Endothelial cell of umbilical vein (primary cell): ENCODE measurements at regions not wholly inside any gene's neighbourhood (a gene's known extent, or its start where the extent isn't known, plus 50 kb on each side); places are given as distances from the start of the nearest gene placed in this dataset.

ENCODE experiments used
- BruUV-seq: library from RNA; stranded (reverse); fragments of 400-500 nt; replicated peaks from 2 replicates; lab custom pipeline; 2021; lab: Mats Ljungman, UMichigan
- CTCF ChIA-PET: fragments of 300-600, 350-600 bp; sonication (Branson Sonifier 250); formaldehyde crosslinking; loops from one replicate; lab custom pipeline; 2021; ENCODE audit warnings: antibody characterized with exemption, inconsistent platforms; lab: Charles Lee
- POLR2A ChIA-PET: fragments of 300-600, 350-600 bp; sonication (Branson Sonifier 250); formaldehyde crosslinking; loops from one replicate; lab custom pipeline; 2021; ENCODE audit warnings: antibody characterized with exemption, inconsistent platforms; lab: Charles Lee
- DNase-seq: peaks from one replicate; pipeline ENCODE4 v3.0.0-alpha.2; 2011; ENCODE audit warnings: low read depth, low spot score
- FAIRE-seq: peaks from 2 replicates; lab custom pipeline; 2011; peaks lifted over from hg19 to GRCh38; lab: Jason Lieb, UNC
- H2AFZ ChIP-seq: 2 replicates; pipeline ENCODE4 v1.6.0; 2012; ENCODE audit warnings: low read depth, low read length, control low read depth, inconsistent platforms
- H3K27ac ChIP-seq: 2 replicates; pipeline ENCODE4 v1.5.1; 2011; ENCODE audit warnings: low read depth, mild to moderate bottlenecking, control low read depth, low read length, moderate library complexity; ENCODE audit not compliant: insufficient read depth
- H3K27me3 ChIP-seq, 2 experiments: 2 replicates each; pipeline versions ENCODE4 v1.6.0 to v1.6.1; 2011; ENCODE audit warnings: low read length in 2 of 2, mixed read lengths in 1 of 2; ENCODE audit not compliant: control insufficient read depth in 2 of 2, insufficient read depth in 2 of 2
- H3K36me3 ChIP-seq, 2 experiments: 2 replicates in 1 of 2; 3 replicates in 1 of 2; pipeline ENCODE4 v1.5.1; 2011; ENCODE audit warnings: low read length in 2 of 2, mild to moderate bottlenecking in 1 of 2, moderate library complexity in 1 of 2; ENCODE audit not compliant: control insufficient read depth in 2 of 2, insufficient read depth in 2 of 2; ENCODE audit errors: extremely low read depth in 1 of 2
- H3K4me1 ChIP-seq: 3 replicates; pipeline ENCODE4 v1.5.1; 2011; ENCODE audit warnings: mild to moderate bottlenecking, low read length; ENCODE audit not compliant: control insufficient read depth, insufficient read depth; ENCODE audit errors: extremely low read depth
- H3K4me2 ChIP-seq: 2 replicates; pipeline ENCODE4 v1.6.1; 2011; ENCODE audit warnings: low read length, control low read depth, mixed read lengths; ENCODE audit not compliant: insufficient read depth
- H3K4me3 ChIP-seq, 3 experiments: fragments of 200-600 bp in 1 of 3; sonication (generic), shearing (Covaris generic) in 1 of 3; replicated peaks in 1 of 3; 2 replicates each; pipeline ENCODE4 v1.5.1; 2011 to 2016; ENCODE audit warnings: control low read depth in 3 of 3, low read length in 3 of 3, mild to moderate bottlenecking in 2 of 3, inconsistent platforms in 1 of 3, low read depth in 1 of 3, moderate library complexity in 1 of 3; ENCODE audit not compliant: insufficient read depth in 1 of 3
- H3K79me2 ChIP-seq: 2 replicates; pipeline ENCODE4 v1.6.0; 2012; ENCODE audit warnings: low read length, inconsistent platforms; ENCODE audit not compliant: control insufficient read depth, insufficient read depth
- H3K9ac ChIP-seq: replicated peaks from 2 replicates; pipeline ENCODE3; 2011; ENCODE audit warnings: low read length, control low read depth; ENCODE audit not compliant: insufficient read depth; ENCODE audit errors: extremely low read depth
- H3K9me1 ChIP-seq: replicated peaks from 3 replicates; pipeline ENCODE4 v1.6.0; 2011; ENCODE audit warnings: mild to moderate bottlenecking, low read length; ENCODE audit not compliant: control insufficient read depth, insufficient read depth; ENCODE audit errors: extremely low read depth
- H3K9me3 ChIP-seq: replicated peaks from 2 replicates; pipeline ENCODE4 v1.5.1; 2012; ENCODE audit warnings: low read length, inconsistent platforms; ENCODE audit not compliant: control insufficient read depth, insufficient read depth
- H4K20me1 ChIP-seq: replicated peaks from 2 replicates; pipeline ENCODE3; 2011; ENCODE audit warnings: mild to moderate bottlenecking, low read length; ENCODE audit not compliant: control insufficient read depth, insufficient read depth; ENCODE audit errors: extremely low read depth
- EZH2 ChIP-seq: IDR thresholded peaks from 2 replicates; pipeline ENCODE4 v1.6.1; 2012; ENCODE audit warnings: borderline replicate concordance, low read depth, mild to moderate bottlenecking, moderate library complexity, low read length, inconsistent platforms; ENCODE audit not compliant: severe bottlenecking
- FOS ChIP-seq: IDR thresholded peaks from 2 replicates; pipeline ENCODE4 v1.6.1; 2011; ENCODE audit warnings: mild to moderate bottlenecking, low read length, moderate library complexity, borderline replicate concordance; ENCODE audit not compliant: insufficient read depth
- GATA2 ChIP-seq: IDR thresholded peaks from 2 replicates; pipeline ENCODE4 v1.7.0; 2011; ENCODE audit warnings: low read depth, mild to moderate bottlenecking, moderate library complexity, mixed read lengths, low read length; ENCODE audit not compliant: insufficient read length, insufficient read depth
- JUN ChIP-seq: IDR thresholded peaks from 2 replicates; pipeline ENCODE4 v1.6.1; 2011; ENCODE audit warnings: borderline replicate concordance, low read depth; ENCODE audit not compliant: insufficient read length, insufficient read depth
- MYC ChIP-seq: IDR thresholded peaks from one replicate; pipeline ENCODE4 v1.6.1; 2011; ENCODE audit warnings: mild to moderate bottlenecking, low read depth, low read length
- POLR2A ChIP-seq: IDR thresholded peaks from 2 replicates; pipeline ENCODE4 v1.6.1; 2012; ENCODE audit warnings: low read depth, mild to moderate bottlenecking, control low read depth, low read length
- POLR2AphosphoS5 ChIP-seq: IDR thresholded peaks from 2 replicates; pipeline ENCODE4 v1.6.1; 2012; ENCODE audit warnings: low read depth, mild to moderate bottlenecking, control low read depth, low read length, moderate library complexity; ENCODE audit not compliant: insufficient read depth
- dilution Hi-C: fragments of 300-500 bp; cut with MboI; formaldehyde crosslinking; loops from one replicate; pipeline ENCODE4 v1.15.0; 2019; ENCODE audit warnings: low sequenced_read_pairs; ENCODE audit not compliant: extremely low pct_ligation_motif_present
- intact Hi-C: fragments of 100-400 bp; cut with micrococcal nuclease; formaldehyde crosslinking; loops from one replicate; pipeline ENCODE4 v1.10.0; 2022
- TF ChIP-seq, protein P1 (sequence below), 2 donors: IDR thresholded peaks; 1 replicate in 1 of 2; 2 replicates in 1 of 2; pipeline ENCODE4 v1.5.1; 2011; ENCODE audit warnings: low read length in 2 of 2, mild to moderate bottlenecking in 2 of 2, moderate library complexity in 2 of 2, control low read depth in 1 of 2, inconsistent platforms in 1 of 2, low read depth in 1 of 2; ENCODE audit not compliant: insufficient read depth in 1 of 2; ENCODE audit errors: extremely low read depth in 1 of 2
- TF ChIP-seq, protein P2 (sequence below): IDR thresholded peaks from 2 replicates; pipeline ENCODE4 v1.6.1; 2011; ENCODE audit not compliant: insufficient read depth, insufficient read length

DNA sequence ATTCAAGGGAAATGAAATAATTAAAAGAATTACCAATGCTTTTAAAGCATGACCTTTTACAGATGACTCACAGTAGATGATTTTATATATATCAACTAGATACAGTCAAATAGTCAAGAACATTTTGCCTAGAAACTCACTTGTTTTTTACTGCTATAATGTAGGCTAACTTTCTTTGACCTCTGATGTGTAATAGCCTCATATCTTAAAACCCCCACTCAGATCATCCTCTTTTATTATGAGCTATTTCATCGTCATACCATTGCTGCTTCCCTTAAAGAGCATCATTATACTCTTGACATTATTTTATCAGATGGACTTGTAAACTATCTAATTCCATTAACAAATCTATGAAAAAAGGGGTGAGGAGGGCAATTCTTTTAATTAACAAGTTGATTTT lies 355.9 kb upstream of the AGA start:
- intact Hi-C loops (no loop called here), dilution Hi-C loops (no loop called here)
- Histone ChIP-seq H4K20me1 (no peaks in the 10 kb centered on the region), H3K4me1 (no peaks in the 10 kb centered on the region), H3K4me2 (no peak overlapping the region), H3K9me3 (peaks cover 7% of the 10 kb centered on the region), H3K4me3 (no peak overlapping the region), H3K27ac (no peak overlapping the region), H3K79me2 (no peaks in the 10 kb centered on the region), H3K9me1 (no peaks in the 10 kb centered on the region), H3K36me3 (no peaks in the 10 kb centered on the region), H2AFZ (no peak overlapping the region), H3K9ac (no peak overlapping the region), H3K27me3 (no peaks in the 10 kb centered on the region)
- ChIA-PET CTCF (no interaction called here), POLR2A (no interaction called here)
- DNase-seq = no peak
- FAIRE-seq = no peak
- TF ChIP-seq GATA2 (no peak), JUN (no peak), FOS (no peak), POLR2A (no peak), MYC (no peak), POLR2AphosphoS5 (no peak), EZH2 (no peak)
- TF ChIP-seq, protein P1, sequence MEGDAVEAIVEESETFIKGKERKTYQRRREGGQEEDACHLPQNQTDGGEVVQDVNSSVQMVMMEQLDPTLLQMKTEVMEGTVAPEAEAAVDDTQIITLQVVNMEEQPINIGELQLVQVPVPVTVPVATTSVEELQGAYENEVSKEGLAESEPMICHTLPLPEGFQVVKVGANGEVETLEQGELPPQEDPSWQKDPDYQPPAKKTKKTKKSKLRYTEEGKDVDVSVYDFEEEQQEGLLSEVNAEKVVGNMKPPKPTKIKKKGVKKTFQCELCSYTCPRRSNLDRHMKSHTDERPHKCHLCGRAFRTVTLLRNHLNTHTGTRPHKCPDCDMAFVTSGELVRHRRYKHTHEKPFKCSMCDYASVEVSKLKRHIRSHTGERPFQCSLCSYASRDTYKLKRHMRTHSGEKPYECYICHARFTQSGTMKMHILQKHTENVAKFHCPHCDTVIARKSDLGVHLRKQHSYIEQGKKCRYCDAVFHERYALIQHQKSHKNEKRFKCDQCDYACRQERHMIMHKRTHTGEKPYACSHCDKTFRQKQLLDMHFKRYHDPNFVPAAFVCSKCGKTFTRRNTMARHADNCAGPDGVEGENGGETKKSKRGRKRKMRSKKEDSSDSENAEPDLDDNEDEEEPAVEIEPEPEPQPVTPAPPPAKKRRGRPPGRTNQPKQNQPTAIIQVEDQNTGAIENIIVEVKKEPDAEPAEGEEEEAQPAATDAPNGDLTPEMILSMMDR (IDR thresholded peaks at IDR 0.05; ENCODE audit: extremely low read depth in 1 of 2, insufficient read depth in 1 of 2, low read depth in 1 of 2, low read length in 2 of 2) = no peak
- TF ChIP-seq, protein P2, sequence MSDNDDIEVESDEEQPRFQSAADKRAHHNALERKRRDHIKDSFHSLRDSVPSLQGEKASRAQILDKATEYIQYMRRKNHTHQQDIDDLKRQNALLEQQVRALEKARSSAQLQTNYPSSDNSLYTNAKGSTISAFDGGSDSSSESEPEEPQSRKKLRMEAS = no peak
- no TSS peak for BruUV-seq
